SJCRH30 (cell line): ENCODE measurements at regions not wholly inside any gene's neighbourhood (a gene's known extent, or its start where the extent isn't known, plus 50 kb on each side); places are given as distances from the start of the nearest gene placed in this dataset.
"Not testable (repeated sequence)": the region's sequence is repeated elsewhere in the genome, so short reads cannot be mapped to it uniquely, and the experiment has no call there.

Experiments used
- DNase-seq, 2 experiments: peaks; one replicate each; pipeline ENCODE4 v3.0.0-alpha.2; 2015 to 2020
- H3K27ac ChIP-seq: fragments of 250-450 bp; sonication (Bioruptor Pico); 2 replicates; pipeline ENCODE4 v1.5.1; 2020; ENCODE audit warnings: mild to moderate bottlenecking, moderate library complexity
- H3K27me3 ChIP-seq: fragments of 250-450 bp; sonication (Bioruptor Pico); 2 replicates; pipeline ENCODE4 v1.5.1; 2020; ENCODE audit warnings: mild to moderate bottlenecking, moderate library complexity
- H3K36me3 ChIP-seq: fragments of 250-450 bp; sonication (Bioruptor Pico); 2 replicates; pipeline ENCODE4 v1.5.1; 2020; ENCODE audit warnings: mild to moderate bottlenecking, moderate library complexity
- H3K4me1 ChIP-seq: fragments of 250-450 bp; sonication (Bioruptor Pico); 2 replicates; pipeline ENCODE4 v1.5.1; 2020; ENCODE audit warnings: mild to moderate bottlenecking, moderate library complexity
- H3K4me3 ChIP-seq: fragments of 250-450 bp; sonication (Bioruptor Pico); 2 replicates; pipeline ENCODE4 v1.5.1; 2020; ENCODE audit warnings: mild to moderate bottlenecking, moderate library complexity
- H3K9me3 ChIP-seq: fragments of 250-450 bp; sonication (Bioruptor Pico); replicated peaks from 2 replicates; pipeline ENCODE4 v1.5.1; 2020; ENCODE audit warnings: mild to moderate bottlenecking, moderate library complexity

- H3K27me3 ChIP-seq = no peaks in the 10 kb centered on the region
- no peak for DNase-seq
- no peaks in the 10 kb centered on the region for H3K9me3 ChIP-seq
- H3K4me3 ChIP-seq = no peak overlapping the region
- no peak overlapping the region for H3K27ac ChIP-seq
- no peaks in the 10 kb centered on the region for H3K4me1 ChIP-seq
- no peaks in the 10 kb centered on the region for H3K36me3 ChIP-seq
Observed at GRCh38 chr17:70447588-70447987, 278.3 kb downstream of the KCNJ2 start.

GRCh38 chr17:70453075-70453474 is 283.7 kb downstream of the KCNJ2 start:
- H3K36me3 ChIP-seq, DNase-seq, H3K27me3 ChIP-seq, H3K27ac ChIP-seq, H3K4me1 ChIP-seq, H3K4me3 ChIP-seq, H3K9me3 ChIP-seq: not testable (repeated sequence)

- no peak overlapping the region for H3K27ac ChIP-seq
- no peaks in the 10 kb centered on the region for H3K27me3 ChIP-seq
- no peaks in the 10 kb centered on the region for H3K36me3 ChIP-seq
- H3K4me1 ChIP-seq = no peaks in the 10 kb centered on the region
- no peak for DNase-seq
- H3K9me3 ChIP-seq = no peaks in the 10 kb centered on the region
- H3K4me3 ChIP-seq = no peak overlapping the region
Observed at GRCh38 chr17:70454377-70454776, 285.0 kb downstream of the KCNJ2 start.

- H3K4me3 ChIP-seq = no peak overlapping the region
- no peak for DNase-seq
- no peaks in the 10 kb centered on the region for H3K36me3 ChIP-seq
- H3K9me3 ChIP-seq = no peaks in the 10 kb centered on the region
- no peaks in the 10 kb centered on the region for H3K4me1 ChIP-seq
- no peak overlapping the region for H3K27ac ChIP-seq
- no peaks in the 10 kb centered on the region for H3K27me3 ChIP-seq
Observed at GRCh38 chr17:70454908-70455307, 285.6 kb downstream of the KCNJ2 start.

GRCh38 chr17:70464995-70465394 is 295.7 kb downstream of the KCNJ2 start:
- no peaks in the 10 kb centered on the region for H3K9me3 ChIP-seq
- H3K27me3 ChIP-seq = no peaks in the 10 kb centered on the region
- no peak overlapping the region for H3K27ac ChIP-seq
- DNase-seq = no peak
- no peaks in the 10 kb centered on the region for H3K36me3 ChIP-seq
- H3K4me3 ChIP-seq = no peak overlapping the region
- H3K4me1 ChIP-seq = no peaks in the 10 kb centered on the region

- DNase-seq = no peak
- Histone ChIP-seq H3K4me3 (no peak overlapping the region), H3K36me3 (no peaks in the 10 kb centered on the region), H3K27me3 (no peaks in the 10 kb centered on the region), H3K9me3 (no peaks in the 10 kb centered on the region), H3K27ac (no peak overlapping the region), H3K4me1 (no peaks in the 10 kb centered on the region)
Observed at GRCh38 chr17:70468661-70469060, 299.3 kb downstream of the KCNJ2 start.

GRCh38 chr17:70473049-70473448 is 303.7 kb downstream of the KCNJ2 start:
- no peak for DNase-seq
- Histone ChIP-seq H3K27me3 (no peaks in the 10 kb centered on the region), H3K27ac (no peak overlapping the region), H3K36me3 (no peaks in the 10 kb centered on the region), H3K9me3 (no peaks in the 10 kb centered on the region), H3K4me3 (no peak overlapping the region), H3K4me1 (no peaks in the 10 kb centered on the region)

GRCh38 chr17:70476368-70476767 is 307.0 kb downstream of the KCNJ2 start:
- no peaks in the 10 kb centered on the region for H3K36me3 ChIP-seq
- H3K27me3 ChIP-seq = no peaks in the 10 kb centered on the region
- no peak overlapping the region for H3K4me3 ChIP-seq
- DNase-seq = no peak
- no peak overlapping the region for H3K27ac ChIP-seq
- H3K9me3 ChIP-seq = no peaks in the 10 kb centered on the region
- H3K4me1 ChIP-seq = no peaks in the 10 kb centered on the region

GRCh38 chr17:70478902-70479301 is 309.6 kb downstream of the KCNJ2 start:
- no peak for DNase-seq
- no peaks in the 10 kb centered on the region for H3K27me3 ChIP-seq
- H3K9me3 ChIP-seq = no peaks in the 10 kb centered on the region
- no peak overlapping the region for H3K4me3 ChIP-seq
- no peaks in the 10 kb centered on the region for H3K36me3 ChIP-seq
- H3K27ac ChIP-seq = no peak overlapping the region
- H3K4me1 ChIP-seq = no peaks in the 10 kb centered on the region

- Histone ChIP-seq H3K4me1 (no peaks in the 10 kb centered on the region), H3K9me3 (no peaks in the 10 kb centered on the region), H3K27me3 (no peaks in the 10 kb centered on the region), H3K36me3 (no peaks in the 10 kb centered on the region), H3K27ac (no peak overlapping the region), H3K4me3 (no peak overlapping the region)
- no peak for DNase-seq
Observed at GRCh38 chr17:70479779-70480178, 310.4 kb downstream of the KCNJ2 start.

- DNase-seq = no peak
- Histone ChIP-seq H3K4me1 (no peaks in the 10 kb centered on the region), H3K4me3 (no peak overlapping the region)
Observed at GRCh38 chr17:70483624-70484023, 314.3 kb downstream of the KCNJ2 start.

GRCh38 chr17:70484050-70484449 is 314.7 kb downstream of the KCNJ2 start:
- no peaks in the 10 kb centered on the region for H3K36me3 ChIP-seq
- H3K27ac ChIP-seq = no peak overlapping the region
- H3K27me3 ChIP-seq = no peaks in the 10 kb centered on the region
- no peak overlapping the region for H3K4me3 ChIP-seq
- no peaks in the 10 kb centered on the region for H3K4me1 ChIP-seq
- no peaks in the 10 kb centered on the region for H3K9me3 ChIP-seq
- no peak for DNase-seq

More at GRCh38 chr17:70483624-70484023, 314.3 kb downstream of the KCNJ2 start:
- no peaks in the 10 kb centered on the region for H3K9me3 ChIP-seq
- H3K36me3 ChIP-seq = no peaks in the 10 kb centered on the region
- H3K27me3 ChIP-seq = no peaks in the 10 kb centered on the region
- no peak overlapping the region for H3K27ac ChIP-seq

GRCh38 chr17:70484496-70484895 is 315.2 kb downstream of the KCNJ2 start:
- H3K4me3 ChIP-seq = no peak overlapping the region
- H3K4me1 ChIP-seq = no peaks in the 10 kb centered on the region
- H3K9me3 ChIP-seq = no peaks in the 10 kb centered on the region
- no peaks in the 10 kb centered on the region for H3K36me3 ChIP-seq
- H3K27ac ChIP-seq = no peak overlapping the region
- no peak for DNase-seq
- no peaks in the 10 kb centered on the region for H3K27me3 ChIP-seq

- H3K9me3 ChIP-seq = no peaks in the 10 kb centered on the region
- no peaks in the 10 kb centered on the region for H3K36me3 ChIP-seq
- H3K4me3 ChIP-seq = no peak overlapping the region
- H3K27me3 ChIP-seq = peaks cover 11% of the 10 kb centered on the region
- H3K27ac ChIP-seq = no peak overlapping the region
- DNase-seq = no peak
- H3K4me1 ChIP-seq = no peaks in the 10 kb centered on the region
Observed at GRCh38 chr17:70492368-70492767, 323.0 kb downstream of the KCNJ2 start.

- Histone ChIP-seq H3K36me3 (no peaks in the 10 kb centered on the region), H3K27ac (no peak overlapping the region), H3K9me3 (no peaks in the 10 kb centered on the region), H3K27me3 (peaks cover 15% of the 10 kb centered on the region), H3K4me3 (no peak overlapping the region), H3K4me1 (no peaks in the 10 kb centered on the region)
- DNase-seq = no peak
Observed at GRCh38 chr17:70493277-70493874, 324.0 kb downstream of the KCNJ2 start.

GRCh38 chr17:70498631-70499030 is 329.3 kb downstream of the KCNJ2 start:
- peaks cover 26% of the 10 kb centered on the region for H3K27me3 ChIP-seq
- no peak overlapping the region for H3K27ac ChIP-seq
- H3K4me3 ChIP-seq = no peak overlapping the region
- no peaks in the 10 kb centered on the region for H3K9me3 ChIP-seq
- no peaks in the 10 kb centered on the region for H3K4me1 ChIP-seq
- no peak for DNase-seq
- no peaks in the 10 kb centered on the region for H3K36me3 ChIP-seq
